WERI-Rb-1 (cell line): ENCODE measurements at regions not wholly inside any gene's neighbourhood (a gene's known extent, or its start where the extent isn't known, plus 50 kb on each side); places are given as distances from the start of the nearest gene placed in this dataset.
"Not testable (repeated sequence)": the region's sequence is repeated elsewhere in the genome, so short reads cannot be mapped to it uniquely, and the experiment has no call there.

ENCODE experiments used
- DNase-seq: peaks from one replicate; pipeline ENCODE4 v3.0.0-alpha.2; 2020
- H3K27ac ChIP-seq: fragments of 250-450 bp; sonication (Bioruptor Pico); 2 replicates; pipeline ENCODE4 v1.5.1; 2020; ENCODE audit warnings: mild to moderate bottlenecking, moderate library complexity
- H3K27me3 ChIP-seq: fragments of 250-450 bp; sonication (Bioruptor Pico); 2 replicates; pipeline ENCODE4 v1.5.1; 2021; ENCODE audit warnings: mild to moderate bottlenecking, low read depth, moderate library complexity; ENCODE audit not compliant: insufficient read depth, severe bottlenecking
- H3K36me3 ChIP-seq: fragments of 250-450 bp; sonication (Bioruptor Pico); 2 replicates; pipeline ENCODE4 v1.5.1; 2020; ENCODE audit warnings: mild to moderate bottlenecking, moderate library complexity
- H3K4me3 ChIP-seq: 2 replicates; pipeline ENCODE4 v1.5.1; 2011; ENCODE audit warnings: low read depth, mild to moderate bottlenecking, control low read depth, low read length
- H3K9me3 ChIP-seq: fragments of 250-450 bp; sonication (Bioruptor Pico); 2 replicates; pipeline ENCODE4 v1.5.1; 2021; ENCODE audit warnings: mild to moderate bottlenecking, moderate library complexity; ENCODE audit not compliant: severe bottlenecking
- CTCF ChIP-seq: IDR thresholded peaks from 2 replicates; pipeline ENCODE4 v1.5.1; 2011; ENCODE audit warnings: low read depth, mild to moderate bottlenecking, control low read depth, inconsistent platforms, low read length

DNA sequence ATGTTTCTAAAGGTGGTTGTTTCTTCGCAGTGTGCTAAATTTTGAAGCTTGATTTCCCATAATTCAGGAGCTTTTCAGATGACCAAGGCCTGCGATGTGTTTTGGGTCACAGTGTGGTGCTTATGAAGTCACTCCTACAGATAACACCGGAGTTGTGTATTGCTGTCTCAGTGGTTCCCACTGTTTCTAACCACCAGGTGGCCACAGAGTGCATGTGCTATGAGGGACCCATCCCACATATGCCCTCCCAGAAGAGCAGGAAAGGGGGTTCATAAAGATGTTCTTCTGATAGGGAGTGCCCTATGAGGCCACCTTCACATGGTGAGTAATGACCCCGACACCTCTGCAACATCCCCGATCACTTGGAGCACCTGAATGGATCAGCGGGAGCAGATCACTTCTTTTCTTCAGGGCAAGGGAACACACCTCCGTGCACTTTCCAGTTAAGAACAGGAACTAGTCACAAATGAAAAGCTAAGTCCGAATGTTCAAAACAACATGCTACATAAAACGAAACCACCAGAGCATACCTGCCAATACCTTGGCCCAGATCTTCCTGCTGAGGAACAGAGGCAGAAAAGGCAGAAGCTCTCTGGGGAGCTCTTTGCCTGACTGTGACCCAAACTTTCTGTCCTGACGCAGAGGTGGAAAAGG, 262.1 kb downstream of the FAM72C start:
- not testable (repeated sequence) for H3K9me3 ChIP-seq, H3K36me3 ChIP-seq, H3K27ac ChIP-seq, H3K4me3 ChIP-seq
- H3K27me3 ChIP-seq: peaks cover 82% of the 10 kb centered on the region
- TF ChIP-seq CTCF: peak; percentile 61
- peak; percentile 38 for DNase-seq

DNA sequence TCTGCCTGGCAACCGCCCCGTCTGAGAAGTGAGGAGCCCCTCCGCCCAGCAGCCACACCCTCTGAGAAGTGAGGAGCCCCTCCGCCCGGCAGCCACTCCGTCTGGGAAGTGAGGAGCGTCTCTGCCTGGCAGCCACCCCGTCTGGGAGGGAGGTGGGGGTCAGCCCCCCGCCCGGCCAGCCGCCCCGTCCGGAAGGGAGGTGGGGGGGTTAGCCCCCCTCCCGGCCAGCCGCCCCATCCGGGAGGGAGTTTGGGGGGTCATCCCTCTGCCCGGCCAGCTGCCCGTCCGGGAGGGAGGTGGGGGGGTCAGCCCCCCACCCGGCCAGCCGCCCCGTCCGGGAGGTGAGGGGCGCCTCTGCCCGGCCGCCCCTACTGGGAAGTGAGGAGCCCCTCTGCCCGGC, 269.0 kb downstream of the FAM72C start:
- not testable (repeated sequence) for H3K27ac ChIP-seq, DNase-seq, H3K36me3 ChIP-seq, H3K4me3 ChIP-seq
- H3K9me3 ChIP-seq: peaks cover 28% of the 10 kb centered on the region
- H3K27me3 ChIP-seq: peaks cover 69% of the 10 kb centered on the region

DNA sequence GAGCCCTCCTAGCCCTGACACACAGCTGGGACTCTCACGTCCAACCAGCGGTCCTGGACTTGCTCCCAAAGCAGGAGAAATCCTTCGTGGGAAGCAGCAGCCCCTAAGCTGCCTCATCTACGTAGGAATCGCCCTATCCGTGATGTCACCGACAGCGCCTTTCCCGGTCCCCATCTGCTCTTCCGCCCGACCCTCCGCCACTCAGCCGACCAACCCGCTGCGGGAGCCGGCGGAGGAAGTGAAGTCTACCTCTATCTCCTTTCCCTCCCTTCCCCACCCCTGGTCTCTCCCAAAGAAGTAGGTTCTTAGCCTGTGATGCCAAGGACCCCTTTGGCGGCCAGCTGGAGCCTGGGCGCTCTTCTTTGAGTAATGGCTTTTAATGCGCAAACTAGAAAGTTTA, 272.1 kb downstream of the FAM72C start:
- no peak for DNase-seq

GRCh38 chr1:143699115-143699514, 272.7 kb downstream of the FAM72C start:
- no peaks in the 10 kb centered on the region for H3K36me3 ChIP-seq
- no peak overlapping the region for H3K27ac ChIP-seq
- no peak overlapping the region for H3K4me3 ChIP-seq
- no peak for DNase-seq
- H3K27me3 ChIP-seq: peaks cover 74% of the 10 kb centered on the region
- peaks cover 31% of the 10 kb centered on the region for H3K9me3 ChIP-seq
- no peak for TF ChIP-seq CTCF

More for the DNA sequence above, 272.1 kb downstream of the FAM72C start:
- no peak overlapping the region for H3K27ac ChIP-seq
- H3K27me3 ChIP-seq: peaks cover 69% of the 10 kb centered on the region
- peaks cover 31% of the 10 kb centered on the region for H3K9me3 ChIP-seq
- H3K4me3 ChIP-seq: no peak overlapping the region
- TF ChIP-seq CTCF: no peak
- no peaks in the 10 kb centered on the region for H3K36me3 ChIP-seq

DNA sequence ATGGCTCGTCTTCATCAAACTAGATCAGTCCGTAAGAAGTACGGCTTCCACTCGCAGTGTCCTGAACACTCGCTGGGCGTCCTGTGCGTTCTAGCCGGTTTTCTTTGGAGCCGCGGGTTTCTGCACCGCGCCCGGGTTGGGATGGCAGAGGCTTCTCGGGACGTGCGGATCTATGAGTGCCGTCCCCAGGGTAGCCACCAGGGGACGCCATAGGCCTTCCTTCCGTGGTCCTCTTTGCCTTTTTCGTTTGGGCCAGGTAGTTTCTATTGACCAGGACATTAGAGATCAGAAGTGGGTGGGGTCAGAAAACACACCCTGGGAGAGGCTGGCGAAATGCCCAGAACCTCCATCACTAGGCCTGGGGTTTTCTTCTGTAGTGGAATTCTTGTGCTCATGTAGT, 273.8 kb downstream of the FAM72C start:
- DNase-seq: peak; percentile 21
- peaks cover 82% of the 10 kb centered on the region for H3K27me3 ChIP-seq
- no peaks in the 10 kb centered on the region for H3K36me3 ChIP-seq
- H3K9me3 ChIP-seq: peaks cover 28% of the 10 kb centered on the region
- H3K4me3 ChIP-seq: no peak overlapping the region
- H3K27ac ChIP-seq: no peak overlapping the region
- TF ChIP-seq CTCF: peak; percentile 87

- TF ChIP-seq CTCF: no peak
- no peak for DNase-seq
- Histone ChIP-seq H3K36me3 (no peaks in the 10 kb centered on the region), H3K9me3 (peaks cover 16% of the 10 kb centered on the region), H3K27ac (no peak overlapping the region), H3K27me3 (peaks cover 92% of the 10 kb centered on the region), H3K4me3 (no peak overlapping the region)
These were observed 277.7 kb downstream of the FAM72C start for GRCh38 chr1:143694085-143694484.
